Osteoblast (primary cell): ENCODE measurements at regions not wholly inside any gene's neighbourhood (a gene's known extent, or its start where the extent isn't known, plus 50 kb on each side); places are given as distances from the start of the nearest gene placed in this dataset.

Experiments
- DNase-seq: peaks from one replicate; pipeline ENCODE4 v3.0.0; 2011; ENCODE audit warnings: low spot score, mixed read lengths; ENCODE audit not compliant: insufficient read length; ENCODE audit errors: missing footprints
- H2AFZ ChIP-seq: 2 replicates; pipeline ENCODE4 v1.6.0; 2011; ENCODE audit warnings: mild to moderate bottlenecking, low read length
- H3K27ac ChIP-seq: 2 replicates; pipeline ENCODE4 v1.5.1; 2011; ENCODE audit warnings: mild to moderate bottlenecking, low read depth, low read length, moderate library complexity
- H3K27me3 ChIP-seq: 2 replicates; pipeline ENCODE4 v1.6.0; 2012; ENCODE audit warnings: mild to moderate bottlenecking, control low read depth, inconsistent platforms, low read length, moderate library complexity; ENCODE audit not compliant: insufficient read depth
- H3K36me3 ChIP-seq: 2 replicates; pipeline ENCODE4 v1.5.1; 2011; ENCODE audit warnings: mild to moderate bottlenecking, low read length, control low read depth, moderate library complexity; ENCODE audit not compliant: insufficient read depth
- H3K4me1 ChIP-seq: 2 replicates; pipeline ENCODE4 v1.5.1; 2011; ENCODE audit warnings: mild to moderate bottlenecking, low read length, control low read depth, moderate library complexity; ENCODE audit not compliant: insufficient read depth
- H3K4me2 ChIP-seq: 2 replicates; pipeline ENCODE4 v1.6.0; 2011; ENCODE audit warnings: mild to moderate bottlenecking, low read length; ENCODE audit not compliant: insufficient read depth
- H3K4me3 ChIP-seq: fragments of 200-600 bp; sonication (generic); 3 replicates; pipeline ENCODE4 v1.5.1; 2012; ENCODE audit warnings: mild to moderate bottlenecking, low read length, inconsistent platforms; ENCODE audit not compliant: insufficient read depth
- H3K79me2 ChIP-seq: 2 replicates; pipeline ENCODE4 v1.6.0; 2012; ENCODE audit warnings: mild to moderate bottlenecking, low read length, control low read depth, inconsistent platforms; ENCODE audit not compliant: insufficient read depth
- H3K9me3 ChIP-seq: 2 replicates; pipeline ENCODE4 v1.5.1; 2011; ENCODE audit warnings: low read depth, low read length, control low read depth
- H4K20me1 ChIP-seq: 2 replicates; pipeline ENCODE4 v1.6.0; 2012; ENCODE audit warnings: mild to moderate bottlenecking, low read length, control low read depth; ENCODE audit not compliant: insufficient read depth
- CTCF ChIP-seq: IDR thresholded peaks from 2 replicates; pipeline ENCODE4 v1.5.1; 2011; ENCODE audit warnings: mild to moderate bottlenecking, low read depth, low read length, moderate library complexity; ENCODE audit errors: extremely low read depth

GRCh38 chr17:43327834-43328420 is 70.9 kb upstream of the ARL4D start:
- Histone ChIP-seq H3K79me2 (no peaks in the 10 kb centered on the region), H2AFZ (peak overlapping the region; percentile 22), H4K20me1 (no peaks in the 10 kb centered on the region), H3K4me3 (peak overlapping the region; percentile 10), H3K4me2 (peak overlapping the region; percentile 66), H3K27ac (peak overlapping the region; percentile 38), H3K27me3 (no peaks in the 10 kb centered on the region), H3K4me1 (peaks cover 15% of the 10 kb centered on the region), H3K36me3 (no peaks in the 10 kb centered on the region), H3K9me3 (no peaks in the 10 kb centered on the region)
- DNase-seq, result no peak
- TF ChIP-seq CTCF, result no peak

- peak overlapping the region; percentile 66 for H3K4me2 ChIP-seq
- H4K20me1 ChIP-seq, result no peaks in the 10 kb centered on the region
- H2AFZ ChIP-seq, result peak overlapping the region; percentile 22
- DNase-seq, result peak; percentile 52
- peaks cover 15% of the 10 kb centered on the region for H3K4me1 ChIP-seq
- peak overlapping the region; percentile 38 for H3K27ac ChIP-seq
- peak overlapping the region; percentile 10 for H3K4me3 ChIP-seq
- no peaks in the 10 kb centered on the region for H3K36me3 ChIP-seq
- no peaks in the 10 kb centered on the region for H3K9me3 ChIP-seq
- no peaks in the 10 kb centered on the region for H3K79me2 ChIP-seq
- H3K27me3 ChIP-seq, result no peaks in the 10 kb centered on the region
- no peak for TF ChIP-seq CTCF
Measured at GRCh38 chr17:43327421-43327820, 71.4 kb upstream of the ARL4D start.

- H3K4me3 ChIP-seq, result no peak overlapping the region
- peak overlapping the region; percentile 38 for H3K27ac ChIP-seq
- no peaks in the 10 kb centered on the region for H3K27me3 ChIP-seq
- no peak overlapping the region for H2AFZ ChIP-seq
- peak overlapping the region; percentile 66 for H3K4me2 ChIP-seq
- peaks cover 15% of the 10 kb centered on the region for H3K4me1 ChIP-seq
- DNase-seq, result no peak
- no peaks in the 10 kb centered on the region for H3K9me3 ChIP-seq
- TF ChIP-seq CTCF, result no peak
- no peaks in the 10 kb centered on the region for H3K36me3 ChIP-seq
- no peaks in the 10 kb centered on the region for H3K79me2 ChIP-seq
- H4K20me1 ChIP-seq, result no peaks in the 10 kb centered on the region
Measured at GRCh38 chr17:43326490-43327275, 72.1 kb upstream of the ARL4D start.

GRCh38 chr17:43324205-43324893 is 74.4 kb upstream of the ARL4D start:
- H3K4me2 ChIP-seq, result no peak overlapping the region
- H3K79me2 ChIP-seq, result no peaks in the 10 kb centered on the region
- no peak for DNase-seq
- H4K20me1 ChIP-seq, result no peaks in the 10 kb centered on the region
- H3K9me3 ChIP-seq, result no peaks in the 10 kb centered on the region
- no peak overlapping the region for H3K27ac ChIP-seq
- H3K36me3 ChIP-seq, result no peaks in the 10 kb centered on the region
- H3K4me1 ChIP-seq, result peaks cover 15% of the 10 kb centered on the region
- TF ChIP-seq CTCF, result peak; percentile 8
- no peak overlapping the region for H2AFZ ChIP-seq
- no peaks in the 10 kb centered on the region for H3K27me3 ChIP-seq
- H3K4me3 ChIP-seq, result no peak overlapping the region
